ENCODE measurements at regions not wholly inside any gene's neighbourhood (a gene's known extent, or its start where the extent isn't known, plus 50 kb on each side); places are given as distances from the start of the nearest gene placed in this dataset.

DNA sequence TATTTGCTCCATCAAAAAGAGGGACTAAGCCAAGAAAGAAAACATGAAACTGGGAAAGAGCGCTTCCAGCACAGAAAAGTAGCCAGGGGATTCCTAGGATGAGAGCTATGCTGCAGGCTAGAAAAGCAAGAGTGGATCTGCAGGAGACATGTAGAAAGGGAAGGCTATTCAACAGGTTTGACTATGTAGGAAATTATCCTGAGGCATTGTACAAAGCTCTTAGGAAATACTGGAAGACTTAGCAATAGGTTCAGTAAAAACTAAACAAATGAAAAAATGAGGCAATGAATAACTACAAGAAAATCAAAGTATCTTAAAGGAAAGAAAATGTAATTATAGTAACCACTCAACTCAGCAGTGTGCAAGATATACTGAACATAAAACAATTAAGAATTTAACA is 178.7 kb upstream of the FOXN2 start:
- TF ChIP-seq, protein P1, sequence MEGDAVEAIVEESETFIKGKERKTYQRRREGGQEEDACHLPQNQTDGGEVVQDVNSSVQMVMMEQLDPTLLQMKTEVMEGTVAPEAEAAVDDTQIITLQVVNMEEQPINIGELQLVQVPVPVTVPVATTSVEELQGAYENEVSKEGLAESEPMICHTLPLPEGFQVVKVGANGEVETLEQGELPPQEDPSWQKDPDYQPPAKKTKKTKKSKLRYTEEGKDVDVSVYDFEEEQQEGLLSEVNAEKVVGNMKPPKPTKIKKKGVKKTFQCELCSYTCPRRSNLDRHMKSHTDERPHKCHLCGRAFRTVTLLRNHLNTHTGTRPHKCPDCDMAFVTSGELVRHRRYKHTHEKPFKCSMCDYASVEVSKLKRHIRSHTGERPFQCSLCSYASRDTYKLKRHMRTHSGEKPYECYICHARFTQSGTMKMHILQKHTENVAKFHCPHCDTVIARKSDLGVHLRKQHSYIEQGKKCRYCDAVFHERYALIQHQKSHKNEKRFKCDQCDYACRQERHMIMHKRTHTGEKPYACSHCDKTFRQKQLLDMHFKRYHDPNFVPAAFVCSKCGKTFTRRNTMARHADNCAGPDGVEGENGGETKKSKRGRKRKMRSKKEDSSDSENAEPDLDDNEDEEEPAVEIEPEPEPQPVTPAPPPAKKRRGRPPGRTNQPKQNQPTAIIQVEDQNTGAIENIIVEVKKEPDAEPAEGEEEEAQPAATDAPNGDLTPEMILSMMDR (IDR thresholded peaks at IDR 0.05): no peak
- TF ChIP-seq POLR2AphosphoS5 (IDR thresholded peaks at IDR 0.05) (no peak), POLR2A (IDR thresholded peaks at IDR 0.05) (no peak), EP300 (IDR thresholded peaks at IDR 0.05) (no peak)
